Astrocyte (in vitro differentiated cells and primary cell): ENCODE measurements at regions not wholly inside any gene's neighbourhood (a gene's known extent, or its start where the extent isn't known, plus 50 kb on each side); places are given as distances from the start of the nearest gene placed in this dataset.

Source experiments
- DNase-seq: peaks from one replicate; pipeline ENCODE4 v3.0.0-alpha.2; 2010; ENCODE audit warnings: low read depth
- FAIRE-seq: peaks from 2 replicates; lab custom pipeline; 2011; peaks lifted over from hg19 to GRCh38; lab: Jason Lieb, UNC
- H2AFZ ChIP-seq: 2 replicates; pipeline ENCODE4 v1.6.0; 2012; ENCODE audit warnings: low read depth, low read length, inconsistent platforms
- H3K27ac ChIP-seq: 2 replicates; pipeline ENCODE4 v1.5.1; 2011; ENCODE audit warnings: low read depth, low read length, inconsistent platforms
- H3K27me3 ChIP-seq: 2 replicates; pipeline ENCODE4 v1.6.0; 2011; ENCODE audit warnings: low read length, inconsistent platforms; ENCODE audit not compliant: insufficient read depth
- H3K36me3 ChIP-seq: 2 replicates; pipeline ENCODE4 v1.5.1; 2011; ENCODE audit warnings: low read length, inconsistent platforms; ENCODE audit not compliant: insufficient read depth
- H3K4me1 ChIP-seq: 2 replicates; pipeline ENCODE4 v1.5.1; 2011; ENCODE audit warnings: low read length, inconsistent platforms; ENCODE audit not compliant: insufficient read depth
- H3K4me2 ChIP-seq: 2 replicates; pipeline ENCODE4 v1.6.0; 2012; ENCODE audit warnings: low read length, inconsistent platforms
- H3K4me3 ChIP-seq: 2 replicates; pipeline ENCODE4 v1.5.1; 2011; ENCODE audit warnings: low read depth, mild to moderate bottlenecking, low read length, inconsistent platforms; ENCODE audit not compliant: insufficient read depth
- H3K79me2 ChIP-seq: 2 replicates; pipeline ENCODE4 v1.6.0; 2012; ENCODE audit warnings: mild to moderate bottlenecking, low read length, inconsistent platforms; ENCODE audit not compliant: insufficient read depth
- H3K9ac ChIP-seq: 2 replicates; pipeline ENCODE4 v1.6.0; 2012; ENCODE audit warnings: mild to moderate bottlenecking, low read length, inconsistent platforms
- H3K9me3 ChIP-seq: 2 replicates; pipeline ENCODE4 v1.5.1; 2012; ENCODE audit warnings: low read depth, mild to moderate bottlenecking, low read length, inconsistent platforms; ENCODE audit not compliant: insufficient read depth
- H4K20me1 ChIP-seq: 2 replicates; pipeline ENCODE4 v1.6.0; 2012; ENCODE audit warnings: low read length, inconsistent platforms; ENCODE audit not compliant: insufficient read depth
- H3K27ac Mint-ChIP-seq: one replicate; pipeline ENCODE4 v1.8.0; 2021; ENCODE audit warnings: mild to moderate bottlenecking, mixed read lengths; ENCODE audit not compliant: unreplicated experiment
- H3K27me3 Mint-ChIP-seq: one replicate; pipeline ENCODE4 v1.8.0; 2021; ENCODE audit warnings: low read depth, mixed read lengths; ENCODE audit not compliant: unreplicated experiment
- H3K36me3 Mint-ChIP-seq: one replicate; pipeline ENCODE4 v1.8.0; 2021; ENCODE audit warnings: low read depth, mixed read lengths; ENCODE audit not compliant: unreplicated experiment
- H3K4me1 Mint-ChIP-seq: one replicate; pipeline ENCODE4 v1.8.0; 2021; ENCODE audit warnings: low read depth, mixed read lengths; ENCODE audit not compliant: unreplicated experiment
- H3K4me3 Mint-ChIP-seq: one replicate; pipeline ENCODE4 v1.8.0; 2021; ENCODE audit warnings: mild to moderate bottlenecking, moderate library complexity, mixed read lengths; ENCODE audit not compliant: unreplicated experiment
- H3K9me3 Mint-ChIP-seq: one replicate; pipeline ENCODE4 v1.8.0; 2021; ENCODE audit warnings: mild to moderate bottlenecking, mixed read lengths; ENCODE audit not compliant: unreplicated experiment
- EZH2 ChIP-seq: IDR thresholded peaks from 2 replicates; pipeline ENCODE4 v1.6.1; 2012; ENCODE audit warnings: mild to moderate bottlenecking, low read length, inconsistent platforms; ENCODE audit not compliant: insufficient read depth
- TF ChIP-seq, protein P1 (sequence below): IDR thresholded peaks from 2 replicates; pipeline ENCODE4 v1.5.1; 2011; ENCODE audit warnings: low read depth, mild to moderate bottlenecking, inconsistent platforms, low read length, moderate library complexity; ENCODE audit not compliant: insufficient read depth

DNA sequence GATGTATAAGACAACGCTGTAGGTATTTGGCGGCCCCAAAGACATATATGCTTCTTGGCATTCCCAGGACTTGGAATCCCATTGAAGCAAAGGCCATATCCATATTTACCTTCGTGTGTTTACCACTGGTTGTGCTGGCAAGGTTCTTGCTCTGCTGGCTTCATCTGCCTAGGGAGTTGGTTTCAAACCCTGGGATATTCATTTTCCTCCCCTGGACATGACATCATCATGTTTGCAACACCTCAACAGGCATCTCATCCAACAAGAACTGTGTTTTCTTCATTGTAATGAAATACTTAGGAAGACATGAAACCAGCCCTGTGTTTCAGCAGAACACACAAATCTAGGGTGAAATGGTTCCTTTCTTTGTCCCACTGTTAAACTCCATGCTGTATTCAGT, 77.9 kb upstream of the PHLPP1 start:
- no peaks in the 10 kb centered on the region for H3K4me1 ChIP-seq
- Mint-ChIP-seq H3K36me3 (no peaks in the 10 kb centered on the region), H3K4me3 (no peak overlapping the region), H3K27ac (no peak overlapping the region), H3K27me3 (no peaks in the 10 kb centered on the region), H3K9me3 (no peaks in the 10 kb centered on the region), H3K4me1 (peaks cover 13% of the 10 kb centered on the region)
- H3K4me3 ChIP-seq: no peak overlapping the region
- no peak overlapping the region for H2AFZ ChIP-seq
- no peak overlapping the region for H3K27ac ChIP-seq
- no peaks in the 10 kb centered on the region for H3K79me2 ChIP-seq
- H3K4me2 ChIP-seq: no peak overlapping the region
- H3K9ac ChIP-seq: no peak overlapping the region
- no peaks in the 10 kb centered on the region for H3K36me3 ChIP-seq
- no peak for DNase-seq
- H3K27me3 ChIP-seq: no peaks in the 10 kb centered on the region
- no peaks in the 10 kb centered on the region for H3K9me3 ChIP-seq
- TF ChIP-seq EZH2: no peak
- TF ChIP-seq, protein P1, sequence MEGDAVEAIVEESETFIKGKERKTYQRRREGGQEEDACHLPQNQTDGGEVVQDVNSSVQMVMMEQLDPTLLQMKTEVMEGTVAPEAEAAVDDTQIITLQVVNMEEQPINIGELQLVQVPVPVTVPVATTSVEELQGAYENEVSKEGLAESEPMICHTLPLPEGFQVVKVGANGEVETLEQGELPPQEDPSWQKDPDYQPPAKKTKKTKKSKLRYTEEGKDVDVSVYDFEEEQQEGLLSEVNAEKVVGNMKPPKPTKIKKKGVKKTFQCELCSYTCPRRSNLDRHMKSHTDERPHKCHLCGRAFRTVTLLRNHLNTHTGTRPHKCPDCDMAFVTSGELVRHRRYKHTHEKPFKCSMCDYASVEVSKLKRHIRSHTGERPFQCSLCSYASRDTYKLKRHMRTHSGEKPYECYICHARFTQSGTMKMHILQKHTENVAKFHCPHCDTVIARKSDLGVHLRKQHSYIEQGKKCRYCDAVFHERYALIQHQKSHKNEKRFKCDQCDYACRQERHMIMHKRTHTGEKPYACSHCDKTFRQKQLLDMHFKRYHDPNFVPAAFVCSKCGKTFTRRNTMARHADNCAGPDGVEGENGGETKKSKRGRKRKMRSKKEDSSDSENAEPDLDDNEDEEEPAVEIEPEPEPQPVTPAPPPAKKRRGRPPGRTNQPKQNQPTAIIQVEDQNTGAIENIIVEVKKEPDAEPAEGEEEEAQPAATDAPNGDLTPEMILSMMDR: no peak
- H4K20me1 ChIP-seq: no peaks in the 10 kb centered on the region
- FAIRE-seq: no peak

DNA sequence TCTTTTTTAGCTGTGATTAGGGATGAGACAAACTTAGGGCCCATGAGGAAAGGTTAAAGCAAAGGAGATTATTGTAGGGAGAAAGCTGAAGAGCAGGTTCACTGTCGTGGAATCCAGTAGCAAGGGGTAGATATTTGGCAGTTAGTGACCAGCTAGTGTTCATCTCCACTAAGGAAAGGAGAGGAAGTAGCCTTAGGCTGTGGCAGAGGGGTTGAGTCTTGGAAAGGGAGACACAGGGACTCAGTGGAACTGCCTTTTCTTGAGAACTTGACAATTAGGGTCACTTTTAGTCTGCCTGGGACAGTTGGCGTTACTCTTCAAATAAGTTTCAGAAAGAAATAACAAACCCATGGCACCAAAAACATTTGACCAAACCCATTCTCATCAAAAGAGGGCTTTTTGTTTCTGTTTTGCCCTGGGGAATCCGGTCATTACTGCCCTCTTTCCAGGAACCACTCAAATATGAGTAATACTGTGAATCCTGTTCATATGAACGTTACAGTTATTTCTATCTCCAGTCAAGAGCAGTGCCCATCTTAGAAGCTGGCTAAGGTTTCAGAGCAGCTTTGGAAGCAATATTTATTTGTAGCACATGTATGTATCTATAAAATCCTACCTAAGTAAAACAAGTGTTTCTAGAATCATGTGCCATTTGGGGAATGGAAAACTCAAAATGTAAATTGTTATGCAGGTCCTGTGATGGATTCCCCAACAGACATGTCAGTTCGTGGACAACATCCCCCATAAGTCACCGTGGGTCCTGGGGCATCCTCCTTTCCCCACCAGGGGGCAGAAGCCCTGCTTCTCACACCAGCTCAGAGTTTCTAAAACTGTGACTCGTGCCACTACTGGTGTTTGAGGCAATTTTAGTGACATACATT, 77.3 kb upstream of the PHLPP1 start:
- Mint-ChIP-seq H3K27ac (no peak overlapping the region), H3K9me3 (no peaks in the 10 kb centered on the region), H3K4me1 (peaks cover 13% of the 10 kb centered on the region), H3K27me3 (no peaks in the 10 kb centered on the region), H3K36me3 (no peaks in the 10 kb centered on the region), H3K4me3 (no peak overlapping the region)
- H3K27me3 ChIP-seq: no peaks in the 10 kb centered on the region
- H3K9me3 ChIP-seq: no peaks in the 10 kb centered on the region
- FAIRE-seq: no peak
- no peaks in the 10 kb centered on the region for H4K20me1 ChIP-seq
- TF ChIP-seq, protein P1: peak; percentile 16
- TF ChIP-seq EZH2: no peak
- H3K4me3 ChIP-seq: no peak overlapping the region
- no peak overlapping the region for H2AFZ ChIP-seq
- H3K4me1 ChIP-seq: no peaks in the 10 kb centered on the region
- no peak for DNase-seq
- H3K9ac ChIP-seq: no peak overlapping the region
- H3K36me3 ChIP-seq: no peaks in the 10 kb centered on the region
- no peaks in the 10 kb centered on the region for H3K79me2 ChIP-seq
- H3K27ac ChIP-seq: no peak overlapping the region
- H3K4me2 ChIP-seq: no peak overlapping the region

DNA sequence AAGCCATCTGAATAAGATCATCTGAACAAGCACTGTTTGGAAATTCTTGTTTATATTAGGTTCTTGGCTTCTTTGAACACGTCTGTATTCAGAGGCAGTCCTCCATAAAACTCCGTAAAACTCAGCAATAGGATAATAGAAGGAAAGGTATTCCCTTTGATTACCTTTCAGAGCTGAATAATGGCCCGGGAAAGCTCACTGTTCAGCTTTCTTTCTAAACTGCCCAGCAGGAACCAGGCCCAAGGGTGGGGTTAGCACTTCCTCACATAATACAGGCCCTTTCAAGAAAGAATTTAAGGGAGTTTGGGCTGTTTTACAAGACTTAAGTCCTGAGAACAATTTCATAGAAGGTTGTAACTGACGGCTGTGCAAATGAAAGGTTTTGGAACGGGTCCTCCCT, 72.2 kb upstream of the PHLPP1 start:
- Histone ChIP-seq H3K4me1 (no peaks in the 10 kb centered on the region), H4K20me1 (no peaks in the 10 kb centered on the region), H3K9ac (no peak overlapping the region), H2AFZ (no peak overlapping the region), H3K4me2 (no peak overlapping the region), H3K79me2 (no peaks in the 10 kb centered on the region), H3K27me3 (no peaks in the 10 kb centered on the region), H3K36me3 (no peaks in the 10 kb centered on the region), H3K9me3 (no peaks in the 10 kb centered on the region), H3K4me3 (no peak overlapping the region), H3K27ac (no peak overlapping the region)
- no peaks in the 10 kb centered on the region for H3K4me1 Mint-ChIP-seq
- no peak overlapping the region for H3K27ac Mint-ChIP-seq
- peaks cover 3% of the 10 kb centered on the region for H3K9me3 Mint-ChIP-seq
- no peak overlapping the region for H3K4me3 Mint-ChIP-seq
- DNase-seq (no peak), FAIRE-seq (no peak)
- H3K36me3 Mint-ChIP-seq: no peaks in the 10 kb centered on the region
- no peaks in the 10 kb centered on the region for H3K27me3 Mint-ChIP-seq
- TF ChIP-seq, protein P1: no peak
- TF ChIP-seq EZH2: no peak
